Activated T-helper 1 cell treated with Interleukin-2 at 50 U/mL for 16 hours (primary cell): ENCODE measurements at regions not wholly inside any gene's neighbourhood (a gene's known extent, or its start where the extent isn't known, plus 50 kb on each side); places are given as distances from the start of the nearest gene placed in this dataset.

ENCODE experiments used
- DNase-seq: peaks from one replicate; pipeline ENCODE4 v3.0.0-alpha.2; 2020; ENCODE audit warnings: low read depth

DNA sequence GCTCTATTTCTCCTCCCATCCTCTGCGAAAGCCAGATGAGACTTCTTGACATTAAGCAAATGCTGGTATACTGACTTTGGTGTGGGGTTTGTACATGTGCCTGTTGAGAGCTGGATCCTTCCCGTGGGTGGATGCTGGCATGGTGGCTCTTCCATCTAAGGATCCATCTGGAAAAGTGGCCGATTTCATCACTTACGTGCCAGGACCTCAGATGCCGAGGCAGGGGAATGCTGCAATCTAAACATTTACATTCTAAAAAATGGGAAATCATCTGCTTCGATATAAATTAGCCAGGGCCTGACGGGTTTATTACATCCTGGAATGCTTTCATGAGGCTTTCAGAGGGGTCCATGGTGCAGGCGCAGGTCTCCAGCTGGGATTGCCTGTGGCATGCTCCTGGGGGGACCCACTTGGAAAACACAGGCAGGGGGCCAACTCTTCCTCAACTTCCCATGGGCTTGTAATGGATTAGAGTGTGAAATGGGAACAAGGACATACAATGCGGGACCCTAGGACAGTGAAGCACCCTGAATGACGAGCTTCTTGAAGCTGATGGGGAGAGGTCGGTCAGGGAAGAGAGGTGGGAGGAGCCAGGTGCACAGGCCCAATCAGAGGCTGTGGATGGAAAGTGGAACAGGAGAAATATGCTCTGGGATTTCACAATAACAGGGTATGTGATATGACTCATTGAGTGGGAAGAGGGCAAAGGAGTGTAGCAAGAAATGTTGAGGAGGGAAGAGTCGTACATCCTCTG, 105.5 kb upstream of the PITX1 start:
- DNase-seq = no peak

DNA sequence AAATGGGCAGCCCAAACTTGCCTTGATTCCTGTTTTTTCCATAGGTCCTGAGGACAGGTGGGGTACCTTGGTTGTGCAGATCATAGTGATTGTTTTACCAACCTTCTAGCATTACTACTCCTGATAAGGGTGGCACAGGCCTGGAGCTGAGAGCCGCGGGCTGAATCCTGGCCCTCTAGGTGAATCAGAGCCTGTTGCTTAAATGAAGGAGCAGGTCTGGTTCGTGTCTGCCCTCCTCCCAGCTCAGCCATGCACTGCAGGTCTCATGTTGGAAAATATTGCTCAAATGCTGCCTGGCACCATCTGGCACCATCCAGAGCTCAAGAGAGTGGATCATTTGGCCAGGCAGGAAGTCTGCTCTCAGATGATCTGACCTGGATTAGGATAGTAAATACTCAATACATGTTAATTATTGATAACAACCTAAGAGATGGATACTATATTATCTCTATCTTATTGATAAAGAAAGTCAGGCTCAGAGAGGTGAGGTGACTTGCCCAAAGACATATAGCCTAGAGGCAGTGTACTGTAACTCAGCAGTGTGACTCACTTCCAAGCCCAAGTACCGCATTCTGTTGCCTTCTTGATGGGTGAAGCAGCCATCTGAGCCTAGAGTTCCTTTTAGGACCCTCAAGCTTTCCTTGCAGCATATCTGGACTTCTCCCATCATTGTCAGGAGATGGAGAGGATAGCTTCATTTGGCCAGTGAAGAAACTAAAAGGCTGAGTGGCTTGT, 104.3 kb upstream of the PITX1 start:
- DNase-seq = no peak

DNA sequence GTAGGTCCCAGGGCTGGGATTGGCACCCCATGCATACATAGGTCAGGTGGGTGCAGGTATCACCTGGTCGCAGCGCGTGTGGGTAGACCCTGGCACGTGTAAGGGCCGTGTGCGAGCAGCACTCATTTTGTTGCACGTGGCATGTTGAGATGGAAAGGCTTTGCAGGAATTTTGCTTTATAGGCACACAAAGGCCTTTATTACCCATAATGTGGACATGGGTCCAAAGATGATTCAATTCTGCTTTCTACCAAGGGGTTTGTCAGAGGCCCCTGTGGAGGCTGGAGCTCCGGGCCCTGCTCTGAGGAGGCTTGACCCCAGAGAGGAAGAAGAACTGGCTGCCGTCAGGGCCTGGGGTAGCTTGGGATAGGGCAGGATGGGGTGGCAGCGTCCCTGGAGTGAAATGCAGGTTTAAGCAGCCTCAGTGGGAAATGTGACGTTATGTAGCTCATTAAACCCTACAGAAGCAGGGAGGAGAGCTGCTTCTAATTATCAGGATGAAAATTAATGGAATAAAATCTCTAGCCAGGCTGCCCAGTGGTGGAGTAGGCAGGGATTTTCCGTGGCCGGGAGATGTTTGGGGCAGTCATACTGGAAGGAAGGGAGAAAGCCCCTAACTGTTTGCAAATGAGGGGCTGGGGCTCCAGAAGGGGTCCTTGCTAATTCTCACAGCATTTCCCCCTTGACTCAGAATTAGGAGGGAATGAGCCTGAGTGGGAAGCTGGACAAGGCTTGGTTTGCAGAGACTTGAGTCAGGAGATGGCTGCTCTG, 103.3 kb upstream of the PITX1 start:
- no peak for DNase-seq

DNA sequence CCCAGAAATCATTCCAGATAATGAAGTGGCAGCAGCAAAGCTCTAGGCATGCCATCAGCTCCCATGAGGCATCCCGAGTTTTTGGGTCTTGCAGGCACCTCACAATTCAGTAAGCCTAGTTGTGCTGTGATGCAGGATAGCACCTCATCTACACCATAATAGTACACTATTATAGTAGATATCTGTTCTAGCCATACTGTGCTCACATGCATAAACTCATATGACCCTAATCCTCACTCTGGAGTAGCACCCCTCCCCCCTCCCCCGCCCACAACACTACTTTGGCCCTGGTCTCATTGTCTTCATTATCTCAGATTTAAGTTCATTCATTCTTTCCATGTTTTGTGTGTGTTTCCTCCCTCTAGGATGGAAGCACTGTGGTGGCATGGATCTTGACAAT, 102.5 kb upstream of the PITX1 start:
- DNase-seq = no peak

DNA sequence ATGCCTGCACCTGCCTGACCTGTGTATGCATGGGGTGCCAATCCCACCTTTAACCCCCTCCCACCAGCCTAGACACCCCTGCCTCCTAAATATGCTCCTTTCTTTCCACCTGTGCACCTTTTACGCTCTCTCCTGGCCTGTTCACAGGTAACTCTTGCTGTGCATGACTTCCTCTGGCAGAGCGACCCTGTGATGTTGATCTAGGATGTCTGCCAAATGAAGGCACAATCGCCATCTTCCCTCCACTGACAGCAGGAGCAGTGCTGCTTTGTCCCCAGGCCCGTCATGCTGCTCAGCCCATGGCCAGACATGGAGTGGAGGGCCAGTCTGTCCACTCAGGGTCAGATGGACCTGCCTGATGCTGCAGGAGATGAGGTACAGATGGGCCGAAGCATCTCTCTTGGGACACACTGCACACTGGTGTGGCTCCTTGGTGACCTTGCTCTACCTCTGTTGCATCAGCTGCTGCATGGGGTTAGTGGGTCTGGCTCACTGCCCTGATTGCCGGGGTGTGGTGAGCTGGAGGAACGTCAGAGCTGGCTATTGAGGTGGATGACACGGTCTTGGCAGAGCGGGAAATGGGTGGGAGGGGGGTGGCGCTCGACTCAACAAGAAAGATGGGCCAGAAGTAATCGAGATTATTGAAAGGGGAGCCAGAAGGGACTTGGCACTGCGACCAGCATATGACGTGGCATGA, 101.7 kb upstream of the PITX1 start:
- DNase-seq = no peak

DNA sequence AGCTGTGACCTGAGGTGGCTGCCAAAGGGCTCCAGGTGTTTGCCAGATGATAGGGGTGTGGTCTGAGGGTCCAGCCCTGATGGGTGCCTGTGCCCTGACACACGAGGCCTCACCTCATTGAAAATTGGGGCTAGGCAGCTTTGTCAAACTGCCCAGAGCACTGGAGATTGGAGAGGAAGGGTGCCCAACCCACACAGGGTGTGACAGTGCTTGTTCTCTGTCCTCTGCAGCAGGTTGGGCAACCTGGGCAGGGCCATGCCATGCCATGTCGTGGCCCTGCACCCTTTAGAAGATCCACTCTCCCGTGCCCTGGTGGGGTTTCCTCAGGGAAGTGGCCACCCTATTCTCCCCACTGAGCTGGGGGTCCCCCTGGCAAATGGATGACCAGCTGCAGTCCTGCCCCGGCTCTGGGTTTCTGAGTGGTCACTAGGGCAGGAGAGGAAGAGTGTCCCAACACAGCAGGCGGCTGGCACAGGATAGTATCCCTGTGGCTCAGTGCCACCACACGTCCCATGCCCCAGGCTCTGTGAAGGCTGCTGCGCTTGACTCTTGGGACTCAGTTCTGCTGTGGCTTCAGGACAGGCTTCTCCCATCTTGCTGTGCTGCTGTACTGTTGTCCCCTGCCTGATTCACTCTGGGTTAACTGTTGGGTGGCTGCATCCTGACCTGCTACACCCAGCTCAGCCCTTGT, 100.8 kb upstream of the PITX1 start:
- DNase-seq = no peak

DNA sequence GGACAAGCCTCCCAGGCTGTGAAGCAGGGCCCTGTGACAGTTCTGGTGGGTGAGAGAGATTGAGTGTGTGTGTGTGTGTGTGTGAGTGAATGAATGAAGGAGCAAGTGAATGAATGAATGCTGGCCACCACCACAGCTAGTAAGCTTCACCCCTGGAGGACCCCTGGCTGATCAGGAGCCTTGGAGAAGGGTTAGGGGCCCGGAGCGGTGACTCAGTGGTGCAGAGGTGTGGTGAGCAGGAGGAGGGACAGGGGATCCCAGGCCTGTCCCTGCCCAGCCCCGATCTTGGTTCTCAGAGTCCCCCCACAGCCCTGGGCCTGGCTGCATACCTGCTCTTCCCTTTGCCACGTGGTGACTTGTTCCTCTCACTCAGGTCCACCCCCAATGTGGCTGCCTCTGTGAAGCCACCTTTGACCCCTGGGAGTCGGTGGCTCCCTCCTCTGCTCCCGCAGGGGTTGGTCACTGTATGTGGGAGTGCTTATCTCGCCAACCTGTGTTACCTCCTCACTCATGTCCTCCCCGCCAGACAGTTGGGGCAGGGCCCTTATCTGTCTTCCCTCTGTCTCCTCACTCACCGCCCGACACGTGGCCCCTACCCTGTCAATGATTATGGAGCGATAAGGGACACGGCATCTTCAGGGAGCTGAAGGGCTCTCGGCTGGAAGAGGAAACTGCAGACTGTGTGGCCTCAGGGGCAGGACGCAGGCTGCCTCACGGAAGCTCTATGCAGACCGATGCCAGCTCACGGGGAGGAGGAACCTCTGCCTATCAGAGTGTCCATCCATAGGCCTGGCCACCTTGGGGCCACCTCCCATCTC, 99.9 kb upstream of the PITX1 start:
- no peak for DNase-seq

DNA sequence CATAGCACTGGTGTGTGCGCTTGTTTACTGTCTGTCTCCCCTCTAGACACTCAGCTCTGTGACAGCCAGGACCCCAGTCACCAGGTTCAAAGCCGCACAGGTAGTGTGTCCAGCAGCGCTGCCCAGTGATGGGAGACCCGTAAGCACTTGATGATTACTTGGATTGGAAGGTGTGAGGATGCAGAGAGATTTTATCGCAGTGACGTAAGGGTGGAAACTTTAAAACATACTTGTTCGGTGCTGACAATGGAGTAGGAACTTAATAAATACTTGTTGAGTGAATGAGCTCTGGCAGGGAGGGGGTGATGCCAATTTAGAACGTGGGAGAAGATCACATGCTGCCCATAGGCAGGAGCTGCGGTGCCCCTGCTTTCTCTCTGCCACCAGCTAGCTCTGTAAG, 99.2 kb upstream of the PITX1 start:
- DNase-seq = no peak

DNA sequence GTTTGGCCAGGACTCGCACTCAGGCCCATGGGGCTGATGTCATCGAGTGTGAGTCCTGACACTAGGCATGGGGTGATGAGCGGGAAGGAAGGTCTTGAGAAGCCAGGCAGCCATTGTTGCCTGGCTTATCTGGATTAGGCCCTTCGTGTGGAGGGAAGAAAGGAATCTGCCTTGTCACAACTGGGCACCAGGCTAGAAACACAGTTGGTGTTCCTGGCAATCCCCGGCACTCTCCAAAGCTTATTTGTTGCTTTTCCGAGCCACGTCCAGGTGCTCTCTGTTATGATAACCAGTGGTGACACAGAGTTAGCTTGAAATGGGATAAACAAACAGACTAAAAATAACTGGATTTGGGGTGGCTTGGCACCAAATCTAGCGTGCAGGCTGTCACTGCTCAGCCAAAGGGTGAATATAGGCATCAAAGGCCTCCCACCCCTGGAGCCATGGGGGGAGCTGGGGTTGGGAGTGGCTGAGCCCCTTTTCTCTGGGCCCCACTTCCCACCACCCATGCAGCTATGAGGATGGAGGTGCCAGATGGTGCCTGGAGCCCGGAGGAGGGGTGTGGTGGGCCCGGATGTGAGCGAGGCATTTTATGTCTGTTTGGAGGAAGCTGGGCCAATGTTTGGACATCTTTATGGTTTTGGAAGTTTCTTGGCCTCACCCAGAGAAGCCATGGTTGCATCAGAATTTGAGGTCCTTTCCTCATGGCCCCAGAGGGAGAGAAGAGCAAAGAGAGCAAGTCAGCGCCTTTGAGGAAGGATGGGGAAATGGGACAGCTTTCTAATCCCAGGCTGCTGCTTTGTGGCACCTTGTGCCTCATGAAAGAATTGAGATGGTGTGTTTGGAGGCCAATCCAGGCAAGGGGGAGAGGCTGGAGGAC, 98.0 kb upstream of the PITX1 start:
- DNase-seq = no peak

DNA sequence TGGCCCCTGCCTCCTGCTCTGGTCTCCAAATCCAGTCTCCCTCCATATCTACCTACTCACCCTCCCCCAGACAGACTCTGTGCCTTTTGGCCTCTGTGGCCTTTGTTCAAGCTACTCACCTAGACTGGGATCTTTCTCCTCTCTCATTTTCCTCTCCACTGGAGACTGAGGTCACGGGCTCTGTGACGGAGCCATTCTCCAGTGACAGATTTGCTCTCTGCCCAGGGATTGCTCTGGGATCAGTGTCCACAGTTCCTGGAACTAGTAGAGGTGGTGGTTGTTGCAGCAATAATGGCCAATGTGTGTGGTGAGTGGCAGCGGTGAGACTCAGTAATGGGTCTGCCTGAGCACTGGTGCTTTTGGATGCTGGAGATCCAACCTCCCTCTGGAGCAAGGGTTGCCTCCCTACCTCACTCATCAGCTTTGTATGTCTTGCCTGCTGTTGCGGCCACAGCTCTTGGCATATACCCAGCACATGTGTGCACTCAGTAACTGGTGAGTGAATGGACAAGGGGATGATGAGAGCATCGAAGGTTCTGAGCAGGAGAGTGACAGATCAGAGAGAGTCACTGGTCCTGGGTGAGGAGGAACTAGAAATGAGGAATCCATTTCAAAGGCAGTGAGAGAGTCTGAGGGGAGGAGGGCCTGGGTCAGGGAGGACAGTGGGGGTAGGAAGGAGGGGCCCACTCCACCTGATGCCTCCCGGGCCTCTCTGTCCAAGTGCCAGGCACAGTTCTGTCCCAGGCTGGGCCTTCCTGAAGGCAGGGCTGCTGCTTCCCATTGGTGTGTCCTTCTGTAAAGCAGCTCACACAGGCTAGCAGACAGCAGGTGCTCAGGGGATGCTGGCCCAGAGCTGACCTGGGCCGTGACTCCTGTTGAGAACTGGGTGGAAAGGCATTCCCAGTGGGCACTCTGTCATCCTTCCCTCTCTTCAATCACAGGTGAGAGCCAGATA, 96.5 kb upstream of the PITX1 start:
- no peak for DNase-seq

DNA sequence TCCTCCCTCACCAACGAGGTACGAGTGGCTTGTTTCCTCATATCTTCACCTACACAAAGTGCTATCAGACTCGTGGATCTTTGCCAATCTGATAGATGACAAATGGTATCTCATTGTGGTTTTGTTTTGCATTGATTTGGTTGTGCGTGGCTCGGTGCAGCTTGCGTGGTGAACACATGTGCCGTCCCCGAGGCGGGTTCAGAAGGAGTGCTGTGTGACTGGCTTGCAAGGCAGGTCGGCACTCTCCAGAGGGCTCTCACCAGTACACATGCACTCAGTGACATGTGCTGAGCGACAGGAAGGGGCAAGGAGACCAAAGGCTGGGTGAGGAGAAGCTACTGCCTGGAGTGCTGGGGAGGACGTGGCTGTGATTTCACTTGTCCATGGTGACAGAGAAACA, 95.3 kb upstream of the PITX1 start:
- no peak for DNase-seq

DNA sequence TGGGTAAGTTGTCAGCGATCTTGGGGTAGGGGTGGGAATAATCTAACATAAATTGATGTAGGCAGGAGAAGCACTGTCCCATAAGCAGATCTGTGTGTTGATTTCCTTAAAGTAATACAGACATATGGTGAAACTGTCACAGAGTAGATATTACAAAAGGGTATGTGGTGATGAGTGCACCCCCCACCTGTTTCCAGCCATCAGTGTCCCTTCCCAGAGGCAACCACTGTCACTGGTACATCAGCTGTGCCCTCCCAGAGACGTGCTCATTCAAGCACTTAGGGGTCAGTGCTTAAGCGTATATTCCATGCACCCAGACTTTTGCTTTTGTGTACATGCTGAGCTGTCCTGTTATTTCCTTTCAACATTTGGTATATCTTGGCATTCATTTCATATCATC, 94.3 kb upstream of the PITX1 start:
- no peak for DNase-seq

DNA sequence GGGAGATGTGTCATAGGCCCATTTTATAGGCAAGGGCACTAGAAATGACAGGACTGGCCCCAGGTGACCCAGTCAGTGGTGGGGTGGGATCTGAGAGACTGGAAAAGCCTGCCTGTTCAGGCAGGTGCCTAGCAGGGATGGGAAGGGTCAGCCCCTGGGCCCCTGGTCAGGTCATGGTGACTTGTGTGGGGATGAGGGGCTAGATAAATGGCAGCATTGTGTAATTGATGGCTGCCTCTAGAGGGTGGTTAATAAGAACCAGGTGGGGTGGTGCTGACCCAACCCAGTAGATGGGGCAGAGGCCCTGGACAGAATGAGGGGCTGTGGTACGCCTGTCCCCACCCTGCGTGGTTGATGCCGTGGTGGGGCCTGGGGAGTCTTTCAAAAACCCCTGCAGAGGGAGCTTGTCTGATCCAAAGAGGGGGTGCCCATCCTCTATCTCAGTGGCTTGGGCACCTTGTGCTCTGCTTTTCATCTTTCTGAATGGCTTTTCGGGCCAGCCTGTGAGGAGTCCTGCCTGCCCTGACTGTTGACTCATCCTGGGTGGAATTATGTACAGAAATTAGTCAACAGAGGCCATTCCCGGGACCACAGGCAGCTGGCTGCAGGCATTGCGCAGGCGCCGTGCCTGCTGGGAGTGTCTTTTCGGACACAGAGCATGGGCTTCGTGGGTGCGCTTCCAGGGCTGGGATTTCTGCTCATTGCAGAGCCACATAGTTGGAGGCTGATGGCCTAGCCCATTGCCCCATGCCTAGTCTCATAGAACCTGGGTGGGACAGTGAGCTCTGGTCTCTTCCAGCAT, 93.6 kb upstream of the PITX1 start:
- DNase-seq = no peak

DNA sequence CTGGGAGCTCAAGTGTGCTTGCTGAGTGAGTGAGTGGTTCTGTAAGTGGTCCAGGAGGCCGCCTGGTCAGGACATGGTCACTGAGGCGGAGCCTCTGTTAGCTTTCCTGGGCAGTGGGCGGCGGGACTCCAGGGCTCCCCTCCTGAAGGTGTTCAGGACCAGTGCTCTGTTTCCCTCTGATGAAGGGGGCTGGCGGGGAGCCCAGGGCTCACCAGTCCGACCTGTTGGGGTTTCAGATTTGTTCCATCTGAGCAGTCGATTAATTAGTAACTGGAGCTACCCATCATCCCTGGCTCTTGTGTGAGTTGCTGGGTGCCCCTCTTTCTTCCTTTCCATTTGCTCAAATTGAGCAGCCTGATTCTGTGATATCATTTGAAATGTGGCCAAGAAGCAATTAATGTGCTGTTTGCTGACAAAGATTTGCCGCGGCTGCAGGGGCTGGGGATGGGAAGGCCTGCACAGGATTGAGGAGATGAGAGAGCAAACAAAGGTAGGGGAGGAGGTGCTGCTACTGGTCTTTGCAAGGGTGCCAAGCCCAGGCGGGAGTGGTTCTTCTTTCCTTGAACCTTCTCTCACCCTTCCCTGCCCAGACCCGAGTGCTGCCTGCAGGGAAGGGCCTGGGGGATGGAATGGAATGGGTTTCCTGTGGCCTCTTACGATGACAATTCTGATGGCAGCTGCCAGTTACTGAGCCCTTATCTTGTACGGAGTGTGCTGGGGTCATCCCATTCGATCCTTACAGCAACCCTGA, 92.8 kb upstream of the PITX1 start:
- no peak for DNase-seq

DNA sequence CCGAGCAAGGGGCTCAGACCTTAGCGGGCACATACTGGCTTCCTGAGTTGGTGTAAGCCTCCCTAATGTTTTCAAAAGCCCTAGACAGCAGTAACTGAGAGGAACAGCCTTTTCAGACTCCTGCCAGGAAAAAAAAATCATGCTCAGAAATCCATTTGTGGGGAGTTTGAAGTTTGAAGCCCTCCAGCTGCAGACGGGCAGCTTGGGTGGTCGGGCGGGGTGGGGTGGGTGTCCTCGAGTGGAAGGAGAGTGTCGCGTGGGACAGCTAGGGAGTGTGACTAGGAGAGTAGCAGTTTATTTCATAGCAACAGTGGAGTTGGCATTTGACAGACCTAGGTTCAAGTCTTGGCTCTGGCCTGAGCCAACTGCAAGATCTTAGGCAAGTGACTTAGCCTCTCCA, 90.7 kb upstream of the PITX1 start:
- DNase-seq = no peak

DNA sequence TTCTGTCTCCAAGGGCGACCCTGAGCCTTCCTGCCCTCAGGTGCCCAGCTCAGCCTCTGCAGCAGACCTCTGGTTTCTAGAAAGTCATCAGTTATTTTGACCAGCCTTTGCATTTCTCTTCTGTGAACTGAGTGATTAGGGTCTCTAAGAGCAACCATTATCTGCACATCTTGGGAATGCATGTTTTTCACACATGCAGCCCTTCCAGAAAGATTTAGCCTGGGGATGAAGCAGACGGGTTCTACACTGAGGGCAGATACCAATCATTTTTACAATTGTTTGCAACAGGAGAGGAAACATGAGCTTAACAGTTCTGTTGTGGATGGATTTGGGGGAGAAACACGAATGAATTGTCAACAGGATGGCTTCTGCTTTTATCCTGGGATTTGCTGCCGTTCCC, 90.1 kb upstream of the PITX1 start:
- DNase-seq = no peak

DNA sequence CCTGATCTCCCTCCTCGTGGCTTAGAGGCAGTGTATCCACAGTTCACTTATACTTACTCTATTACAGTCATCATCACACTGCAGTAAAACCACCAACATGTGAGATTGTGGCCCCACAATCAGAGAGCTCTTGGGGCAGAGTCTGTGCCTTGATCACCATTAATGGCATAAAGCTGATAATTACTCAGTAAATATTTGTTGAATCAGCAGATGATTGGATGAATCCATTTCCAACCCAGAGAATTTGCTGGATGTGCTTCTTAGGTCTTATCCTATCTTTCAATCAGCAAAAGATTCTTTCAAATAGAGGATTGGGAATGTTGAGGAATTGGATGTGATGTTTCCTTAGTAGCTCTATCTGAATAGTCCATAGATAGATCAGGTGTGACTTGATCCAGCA, 88.8 kb upstream of the PITX1 start:
- no peak for DNase-seq
